Right lobe of liver (tissue), 4 donors: ENCODE measurements at regions not wholly inside any gene's neighbourhood (a gene's known extent, or its start where the extent isn't known, plus 50 kb on each side); places are given as distances from the start of the nearest gene placed in this dataset.

Experiments
- CTCF ChIP-seq, 4 donors: fragments of 200-600 bp in 3 of 4; fragments of 450-650 bp in 1 of 4; IDR thresholded peaks; one replicate each; pipeline versions ENCODE4 v1.5.1 to v1.8.0; 2016 to 2022; ENCODE audit warnings: antibody characterized with exemption in 4 of 4, mild to moderate bottlenecking in 2 of 4
- POLR2A ChIP-seq: fragments of 450-650 bp; IDR thresholded peaks from one replicate; pipeline ENCODE4 v1.6.1; 2017; ENCODE audit warnings: antibody characterized with exemption, mild to moderate bottlenecking
- donor health status: DM: no; HTN: no; CAD: no.
- donor health status: DM: no; HTN: no; CAD: no.
- donor health status: DM: no; HTN: yes; CAD: no.

- TF ChIP-seq CTCF (IDR thresholded peaks at IDR 0.05) (no peak), POLR2A (no peak)
Observed at GRCh38 chr1:47621977-47622376, 184.1 kb downstream of the FOXD2 start.
